ENCODE measurements at regions not wholly inside any gene's neighbourhood (a gene's known extent, or its start where the extent isn't known, plus 50 kb on each side); places are given as distances from the start of the nearest gene placed in this dataset.
"Not testable (repeated sequence)": the region's sequence is repeated elsewhere in the genome, so short reads cannot be mapped to it uniquely, and the experiment has no call there.

DNA sequence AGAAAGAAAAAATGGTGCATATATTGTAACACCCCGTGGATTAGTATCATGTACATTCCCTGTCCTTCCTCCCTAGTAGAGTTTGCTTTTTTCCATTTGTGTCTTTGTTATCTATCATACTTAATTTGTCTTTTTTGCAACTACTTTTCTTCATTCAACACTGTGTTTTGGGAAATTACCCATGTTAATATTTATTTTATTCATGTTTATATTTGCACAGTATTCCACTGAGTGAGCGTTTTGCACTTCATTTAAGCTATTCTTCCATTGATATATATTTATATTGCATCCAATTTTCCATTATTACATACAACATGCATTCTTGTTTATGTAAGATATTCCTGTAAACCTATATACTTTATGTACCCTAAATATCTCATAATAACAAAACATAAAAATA lies 57.6 kb upstream of the FAM171A1 start:
- no peak for DNase-seq

GRCh38 chr10:15427843-15428414 lies 56.8 kb upstream of the FAM171A1 start:
- DNase-seq, result no peak

GRCh38 chr10:15426558-15426957 lies 55.5 kb upstream of the FAM171A1 start:
- no peak for DNase-seq

DNA sequence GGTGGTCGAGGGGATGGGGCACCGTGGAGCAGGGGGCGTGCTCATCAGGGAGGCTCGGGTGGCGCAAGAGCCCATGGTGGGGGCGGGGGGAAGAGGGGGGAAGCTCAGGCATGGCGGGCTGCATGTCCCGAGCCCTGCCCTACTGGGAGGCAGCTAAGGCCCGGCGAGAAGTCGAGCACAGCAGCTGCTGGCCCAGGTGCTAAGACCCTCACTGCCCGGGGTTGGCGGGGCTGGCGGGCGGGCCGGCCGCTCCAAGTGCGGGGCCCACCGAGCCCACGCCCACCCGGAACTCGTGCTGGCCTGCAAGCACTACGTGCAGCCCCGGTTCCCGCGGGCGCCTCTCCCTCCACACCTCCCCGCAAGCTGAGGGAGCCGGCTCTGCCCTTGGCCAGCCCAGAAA lies 55.0 kb upstream of the FAM171A1 start:
- DNase-seq, result no peak

DNA sequence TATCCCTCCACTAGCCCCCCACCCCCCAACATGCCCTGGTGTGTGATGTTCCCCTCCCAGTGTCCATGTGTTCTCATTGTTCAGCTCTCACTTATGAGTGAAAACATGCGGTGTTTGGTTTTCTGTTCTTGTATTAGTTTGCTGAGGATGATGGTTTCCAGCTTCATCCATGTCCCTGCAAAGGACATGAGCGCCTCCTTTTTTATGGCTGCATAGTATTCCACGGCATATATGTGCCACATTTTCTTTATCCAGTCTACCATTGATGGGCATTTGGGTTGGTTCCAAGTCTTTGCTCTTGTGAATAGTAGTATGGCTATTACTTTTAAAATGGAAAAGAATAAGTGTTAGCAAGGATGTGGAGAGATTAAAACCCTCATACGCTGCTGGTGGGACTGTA lies 50.8 kb upstream of the FAM171A1 start:
- not testable (repeated sequence) for DNase-seq

All from CD4-positive, alpha-beta T cell treated with Interleukin-6 for 4 hours (primary cell).